IPS-NIHi7 (cell line): ENCODE measurements at regions not wholly inside any gene's neighbourhood (a gene's known extent, or its start where the extent isn't known, plus 50 kb on each side); places are given as distances from the start of the nearest gene placed in this dataset.
A peak's percentile ranks its signal among the peaks of the same experiment; 100 is the strongest.
"Not testable (repeated sequence)": the region's sequence is repeated elsewhere in the genome, so short reads cannot be mapped to it uniquely, and the experiment has no call there.

Experiments
- DNase-seq: peaks from one replicate; pipeline ENCODE4 v3.0.0; 2012; ENCODE audit warnings: mixed read lengths; ENCODE audit errors: extremely low spot score

DNA sequence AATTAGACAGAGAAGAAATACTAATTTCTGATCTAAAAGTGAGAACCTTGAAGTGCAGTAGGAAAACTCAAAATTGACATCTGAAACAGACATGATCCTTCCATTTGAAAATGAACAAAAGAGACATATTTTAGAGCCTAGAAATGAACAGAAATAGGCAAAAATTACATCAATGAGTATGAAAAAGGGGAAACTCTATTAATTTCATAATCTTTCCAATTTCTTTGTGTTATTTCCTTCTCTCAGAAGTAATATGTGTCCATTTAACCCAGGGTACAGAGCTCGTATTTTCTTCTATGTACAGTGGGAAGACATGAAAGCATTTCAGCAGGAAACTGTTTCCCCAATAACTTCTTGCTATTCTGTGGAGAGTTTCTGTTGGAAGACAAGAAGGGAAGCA is 263.1 kb downstream of the CGGBP1 start:
- DNase-seq: no peak

GRCh38 chr3:87793337-87793877 is 265.4 kb downstream of the CGGBP1 start:
- DNase-seq: peak; percentile 27

DNA sequence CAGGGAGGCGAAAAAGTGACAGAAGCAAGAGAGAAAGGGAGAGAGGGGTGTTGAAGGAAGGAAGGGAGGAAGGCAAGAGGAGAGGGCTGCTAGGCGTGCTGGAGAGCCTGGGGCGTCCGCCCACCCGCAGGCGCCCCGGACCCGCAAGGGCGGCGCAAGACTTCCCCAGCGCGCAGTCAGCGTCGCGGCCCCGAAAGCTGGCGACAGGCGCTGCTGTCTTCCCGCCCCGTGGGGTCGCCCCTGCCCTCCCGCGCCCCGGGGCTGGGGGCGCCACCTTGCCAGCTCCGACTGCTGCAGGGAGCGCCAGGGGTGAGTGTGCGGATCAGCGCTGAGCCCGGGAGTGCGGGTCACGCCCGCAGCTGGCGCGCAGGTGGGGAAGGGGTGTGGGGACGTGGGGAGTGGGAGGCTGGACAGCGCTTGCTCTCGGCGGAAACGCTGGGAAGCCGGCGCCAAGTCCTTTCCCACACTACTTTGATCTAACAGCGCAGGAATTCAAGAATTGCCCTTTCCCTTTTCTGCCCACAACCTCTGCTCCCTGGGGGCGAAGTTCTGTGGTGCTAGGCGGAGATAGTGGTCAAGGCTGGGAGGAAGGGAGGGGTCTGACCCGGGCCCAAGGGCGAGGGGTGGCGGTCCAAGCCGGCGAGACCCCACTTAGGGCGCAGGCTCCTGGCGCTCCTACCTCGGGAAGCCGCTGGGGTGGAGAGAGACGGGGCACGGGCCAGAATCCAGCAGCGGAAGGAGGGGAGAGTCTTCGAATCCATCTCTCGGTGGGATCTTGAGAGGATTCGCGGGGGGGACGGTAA is 266.1 kb downstream of the CGGBP1 start, which contains the start of gene HTR1F:
Gene HTR1F, plus strand, starts transcription at position 173 of the 803 bp plus-strand sequence.
- peak; percentile 48 for DNase-seq

DNA sequence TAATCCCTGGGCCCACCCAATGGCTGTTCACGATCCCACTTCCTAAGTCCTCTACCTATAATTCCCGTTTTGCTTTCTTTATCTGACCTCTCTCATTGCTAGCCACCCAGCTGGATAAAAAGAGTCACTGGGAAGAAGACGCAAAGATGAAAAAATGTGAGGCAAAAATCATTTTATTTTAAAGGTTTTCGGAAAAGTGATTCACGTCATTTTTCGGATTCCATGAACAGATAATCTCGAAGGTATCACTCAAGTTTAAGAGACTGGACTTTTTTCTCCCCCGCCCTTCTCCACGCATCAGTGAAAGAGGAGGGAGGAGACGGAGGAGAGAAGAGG is 266.6 kb downstream of the CGGBP1 start:
- DNase-seq: no peak

GRCh38 chr3:87791248-87792027 is 267.4 kb downstream of the CGGBP1 start:
- DNase-seq: no peak

DNA sequence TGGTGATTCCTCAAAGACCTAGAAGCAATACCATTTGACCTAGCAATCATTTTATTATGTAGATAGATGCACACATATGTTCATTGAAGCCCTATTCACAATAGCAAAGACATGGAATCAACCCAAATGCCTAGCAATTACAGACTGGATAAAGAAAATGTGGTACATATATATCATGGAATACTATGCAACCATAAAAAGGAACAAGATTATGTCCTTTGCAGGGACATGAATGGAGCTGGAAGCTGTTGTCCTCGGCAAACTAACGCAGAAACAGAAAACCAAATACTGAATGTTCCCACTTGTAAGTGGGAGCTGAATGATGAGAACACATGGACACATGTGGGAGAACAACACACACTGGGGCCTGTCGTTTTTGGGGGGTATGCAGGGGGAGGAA is 269.8 kb downstream of the CGGBP1 start:
- not testable (repeated sequence) for DNase-seq

- no peak for DNase-seq
Observed at GRCh38 chr3:87788516-87788915, 270.3 kb downstream of the CGGBP1 start.

- DNase-seq: no peak
Observed at GRCh38 chr3:87780811-87781210, 278.0 kb downstream of the CGGBP1 start.

DNA sequence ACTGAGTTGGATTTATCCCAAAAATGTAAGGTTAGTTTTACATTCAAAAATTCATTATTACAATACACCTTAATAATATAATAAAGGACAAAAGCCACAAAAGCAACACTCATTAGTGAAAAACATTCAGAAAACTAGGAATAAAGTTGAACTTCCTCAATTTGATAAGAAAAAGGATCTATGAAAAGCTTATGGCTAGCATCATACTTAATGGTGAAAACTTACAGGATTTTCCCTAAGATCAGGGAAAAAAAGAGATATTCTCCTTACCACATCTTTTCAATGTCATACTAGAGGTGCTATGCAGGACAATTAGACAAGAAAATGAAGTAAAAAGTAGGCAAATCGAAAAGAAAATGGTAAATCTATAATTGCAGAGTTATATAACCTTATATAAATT is 279.9 kb downstream of the CGGBP1 start:
- DNase-seq: no peak

- DNase-seq: peak; percentile 31
Observed at GRCh38 chr3:87771337-87772192, 287.2 kb downstream of the CGGBP1 start.

GRCh38 chr3:87766721-87767120 is 292.1 kb downstream of the CGGBP1 start:
- DNase-seq: no peak

DNA sequence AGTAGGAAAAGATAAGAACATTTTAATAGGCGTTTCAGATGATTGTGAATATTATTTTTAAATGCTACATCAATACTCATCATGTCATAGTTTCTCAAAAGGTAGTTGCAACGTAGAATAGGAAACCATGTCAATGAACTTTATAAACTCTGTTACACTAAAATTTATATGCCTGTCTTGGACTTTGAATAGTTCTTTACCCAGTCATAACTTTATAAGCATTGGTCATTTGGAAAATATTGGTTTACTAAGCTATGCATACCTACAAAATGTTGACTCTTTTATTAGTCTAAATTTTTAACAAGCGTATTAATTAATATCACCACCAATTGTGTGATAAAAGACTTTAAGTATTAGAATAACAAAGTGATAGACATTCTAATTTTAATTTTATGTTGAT is 293.5 kb downstream of the CGGBP1 start:
- DNase-seq: no peak

GRCh38 chr3:87761795-87762194 is 297.0 kb downstream of the CGGBP1 start:
- DNase-seq: no peak

DNA sequence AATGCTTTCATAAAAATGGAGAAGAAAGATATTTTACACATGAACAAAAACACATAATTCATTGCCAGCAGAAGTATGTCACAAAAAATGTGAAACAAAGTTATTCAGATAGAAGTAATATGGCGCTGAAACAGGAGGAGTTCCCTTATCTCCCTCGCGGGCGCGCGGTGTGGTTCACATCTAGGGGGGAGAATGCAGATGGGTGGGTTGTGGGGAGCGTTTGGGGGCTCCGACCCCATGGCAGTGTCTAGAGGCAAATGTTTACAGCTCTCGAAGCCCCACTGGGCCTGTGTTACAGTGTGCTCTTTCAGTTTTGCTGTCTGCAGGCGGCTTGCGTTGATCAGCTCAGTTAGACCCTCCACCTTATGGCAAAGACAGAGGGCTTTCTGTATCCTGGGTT is 297.5 kb downstream of the CGGBP1 start:
- no peak for DNase-seq

DNA sequence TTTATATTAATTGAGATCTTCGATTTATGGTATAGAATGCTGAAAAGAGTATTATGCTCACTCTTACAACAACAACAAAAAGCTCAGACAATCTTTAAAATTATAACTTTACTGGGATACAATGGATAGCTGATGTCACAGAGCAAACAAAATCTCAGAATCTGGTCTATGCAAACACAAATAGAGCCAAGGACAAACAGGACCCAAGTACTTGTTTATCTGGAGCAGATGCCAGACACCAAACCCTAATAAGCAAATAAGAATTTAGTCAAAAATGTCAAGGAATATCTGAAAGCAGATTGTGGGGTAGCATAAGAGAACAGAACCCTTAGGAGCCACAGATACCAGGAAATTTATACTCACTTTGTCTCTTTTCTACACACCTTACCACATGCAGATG is 302.2 kb downstream of the CGGBP1 start:
- no peak for DNase-seq

DNA sequence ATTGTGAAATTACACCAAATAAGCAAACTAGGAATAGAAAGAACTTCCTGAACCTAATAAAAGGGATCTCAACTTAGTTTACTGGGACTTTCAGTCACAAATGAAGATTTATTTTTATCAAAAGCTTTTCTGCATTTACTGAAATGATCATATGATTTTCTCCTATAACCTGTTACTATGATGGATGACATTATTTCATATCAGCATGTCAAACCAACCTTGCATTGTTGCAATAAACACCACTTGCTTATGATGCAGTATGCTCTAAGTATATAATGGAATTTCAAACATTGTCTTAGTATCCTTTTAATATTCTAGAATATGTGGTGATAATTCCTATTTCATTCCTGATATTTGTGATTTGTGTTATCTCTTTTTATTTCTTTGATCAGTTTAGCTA is 303.0 kb downstream of the CGGBP1 start:
- DNase-seq: no peak

DNA sequence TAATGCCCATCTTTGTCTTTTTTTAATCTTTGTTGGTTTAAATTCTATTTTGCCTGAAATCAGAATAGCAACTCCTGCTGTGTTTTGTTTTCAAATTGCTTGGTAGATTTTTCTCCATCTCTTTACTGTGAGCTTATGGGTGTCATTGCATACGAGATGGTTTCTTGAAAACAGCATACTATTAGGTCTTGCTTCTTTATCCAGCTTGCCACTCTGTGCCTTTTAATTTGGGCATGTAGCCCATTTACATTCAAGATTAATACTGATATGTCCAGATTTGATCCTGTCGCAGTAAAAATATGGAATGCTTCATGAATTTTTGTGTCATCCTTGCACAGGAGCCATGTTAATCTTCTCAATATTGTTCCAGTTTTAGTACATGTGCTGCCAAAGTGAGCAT is 316.6 kb downstream of the CGGBP1 start:
- no peak for DNase-seq

DNA sequence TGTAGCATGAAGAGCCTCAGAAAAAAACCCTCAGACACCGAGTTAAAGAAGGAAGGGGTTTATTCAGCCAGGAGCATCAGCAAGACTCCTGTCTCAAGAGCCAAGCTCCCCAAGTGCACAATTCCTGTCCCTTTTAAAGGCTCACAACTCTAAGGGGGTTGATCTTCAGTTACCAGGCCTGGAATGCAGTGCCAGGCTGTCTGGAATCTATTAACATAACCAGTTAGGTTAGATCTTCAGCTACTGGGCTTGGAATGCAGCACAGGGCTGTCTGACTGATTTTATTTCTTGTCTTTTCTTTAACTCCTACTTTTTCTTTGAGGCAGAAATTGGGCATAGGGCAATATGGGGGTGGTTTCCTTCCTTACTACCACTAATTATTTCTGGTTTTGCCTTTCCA is 317.9 kb downstream of the CGGBP1 start:
- DNase-seq: not testable (repeated sequence)

GRCh38 chr3:87737817-87738216 is 321.0 kb downstream of the CGGBP1 start:
- DNase-seq: not testable (repeated sequence)

GRCh38 chr3:87733671-87734367 is 325.0 kb downstream of the CGGBP1 start:
- no peak for DNase-seq

DNA sequence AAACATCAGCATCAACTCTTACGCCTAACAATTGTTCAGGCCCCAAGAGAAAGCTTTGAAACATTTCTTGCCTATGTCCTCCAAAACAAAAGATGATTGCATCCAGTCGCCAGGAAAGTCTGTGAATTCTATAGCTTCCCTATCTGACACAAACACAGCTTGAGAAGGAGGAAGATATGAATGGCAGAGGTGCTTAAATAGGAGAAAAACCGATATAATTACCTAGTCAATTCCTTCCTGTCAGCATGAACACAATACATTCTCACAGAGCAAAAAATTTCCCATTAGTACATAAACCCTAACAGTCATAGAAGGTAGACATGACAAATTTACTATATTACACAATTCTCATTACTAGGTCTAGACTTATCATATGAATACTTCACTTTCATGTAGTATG is 326.5 kb downstream of the CGGBP1 start:
- DNase-seq: no peak
